ENCODE measurements at regions not wholly inside any gene's neighbourhood (a gene's known extent, or its start where the extent isn't known, plus 50 kb on each side); places are given as distances from the start of the nearest gene placed in this dataset.

- TF ChIP-seq, protein P1, sequence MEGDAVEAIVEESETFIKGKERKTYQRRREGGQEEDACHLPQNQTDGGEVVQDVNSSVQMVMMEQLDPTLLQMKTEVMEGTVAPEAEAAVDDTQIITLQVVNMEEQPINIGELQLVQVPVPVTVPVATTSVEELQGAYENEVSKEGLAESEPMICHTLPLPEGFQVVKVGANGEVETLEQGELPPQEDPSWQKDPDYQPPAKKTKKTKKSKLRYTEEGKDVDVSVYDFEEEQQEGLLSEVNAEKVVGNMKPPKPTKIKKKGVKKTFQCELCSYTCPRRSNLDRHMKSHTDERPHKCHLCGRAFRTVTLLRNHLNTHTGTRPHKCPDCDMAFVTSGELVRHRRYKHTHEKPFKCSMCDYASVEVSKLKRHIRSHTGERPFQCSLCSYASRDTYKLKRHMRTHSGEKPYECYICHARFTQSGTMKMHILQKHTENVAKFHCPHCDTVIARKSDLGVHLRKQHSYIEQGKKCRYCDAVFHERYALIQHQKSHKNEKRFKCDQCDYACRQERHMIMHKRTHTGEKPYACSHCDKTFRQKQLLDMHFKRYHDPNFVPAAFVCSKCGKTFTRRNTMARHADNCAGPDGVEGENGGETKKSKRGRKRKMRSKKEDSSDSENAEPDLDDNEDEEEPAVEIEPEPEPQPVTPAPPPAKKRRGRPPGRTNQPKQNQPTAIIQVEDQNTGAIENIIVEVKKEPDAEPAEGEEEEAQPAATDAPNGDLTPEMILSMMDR (optimal IDR thresholded peaks at IDR 0.05 in 1 of 3, IDR thresholded peaks at IDR 0.05 in 1 of 3, conservative IDR thresholded peaks at IDR 0.05 in 1 of 3; ENCODE audit: extremely low read depth in 1 of 3, insufficient read depth in 2 of 3, low read length in 3 of 3), result no peak
- TF ChIP-seq EZH2 (IDR thresholded peaks at IDR 0.05; ENCODE audit: low read length), result no peak
These were observed 538.5 kb downstream of the HTR7 start for GRCh38 chr10:90319188-90319914.
